HG02938 (cell line): ENCODE measurements at regions not wholly inside any gene's neighbourhood (a gene's known extent, or its start where the extent isn't known, plus 50 kb on each side); places are given as distances from the start of the nearest gene placed in this dataset.
"Not testable (repeated sequence)": the region's sequence is repeated elsewhere in the genome, so short reads cannot be mapped to it uniquely, and the experiment has no call there.

Source experiments
- ATAC-seq: cut with Tn5 transposase; IDR thresholded peaks from one replicate; pipeline ENCODE4 v1.9.1; 2021; ENCODE audit warnings: mild to moderate bottlenecking, moderate library complexity; ENCODE audit not compliant: unreplicated experiment

GRCh38 chr7:125848157-125848556, 918.5 kb upstream of the POT1 start:
- no peak for ATAC-seq

DNA sequence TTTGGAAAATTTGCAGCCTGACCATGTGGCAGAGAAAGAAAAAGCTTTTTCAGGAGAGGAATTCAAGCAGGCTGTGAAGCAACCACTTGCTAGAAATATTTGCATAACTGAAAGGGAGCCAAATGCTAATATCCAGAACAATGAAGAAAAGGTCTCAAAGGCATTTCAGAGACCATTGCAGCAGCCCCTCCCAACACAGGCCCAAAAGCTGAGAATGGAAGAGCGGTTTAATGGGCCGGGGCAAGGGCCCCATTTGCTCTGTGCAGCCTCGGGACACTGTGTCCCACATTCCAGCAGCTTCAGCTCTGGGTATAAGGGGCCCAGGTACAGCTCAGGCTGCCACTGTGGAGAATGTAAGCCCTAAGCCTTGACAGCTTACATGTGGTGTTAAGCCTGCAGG, 918.1 kb upstream of the POT1 start:
- no peak for ATAC-seq

DNA sequence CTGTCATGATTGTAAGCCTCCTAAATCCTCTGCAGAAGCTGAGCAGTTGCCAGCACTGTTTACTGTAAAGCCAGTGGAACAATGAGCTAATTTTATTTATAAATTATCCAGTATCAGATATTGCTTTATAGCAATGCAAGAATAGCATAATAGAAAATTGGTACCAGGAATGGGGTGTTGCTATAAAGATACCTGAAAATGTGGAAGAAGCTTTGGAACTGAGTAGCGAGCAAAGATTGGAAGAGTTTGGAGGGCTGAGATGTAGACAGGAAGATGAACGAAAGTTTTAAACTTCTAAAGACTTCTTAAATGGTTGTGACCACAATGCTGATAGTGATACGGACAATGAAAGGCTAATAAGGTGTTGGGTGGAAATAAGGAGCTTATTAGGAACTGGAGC, 917.4 kb upstream of the POT1 start:
- ATAC-seq: no peak

DNA sequence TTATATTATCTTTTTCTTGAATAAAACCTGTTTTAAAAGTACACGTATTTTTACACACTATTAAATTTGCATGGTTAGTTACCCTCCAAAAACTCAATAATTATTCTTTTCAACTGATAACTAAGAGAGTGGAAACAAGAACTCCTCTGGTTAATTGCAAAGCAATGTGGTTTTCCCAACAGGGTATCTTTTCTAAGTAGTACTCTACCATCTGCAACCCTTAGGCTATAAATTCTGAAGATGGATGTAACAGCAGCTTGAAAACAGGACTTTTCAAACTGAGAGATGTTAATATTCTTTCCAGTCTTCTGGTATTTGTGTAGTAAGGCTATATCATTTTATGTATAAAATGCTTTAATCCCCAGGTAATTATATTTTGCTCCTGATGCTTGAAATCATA, 916.1 kb upstream of the POT1 start:
- no peak for ATAC-seq

GRCh38 chr7:125834421-125834820, 904.8 kb upstream of the POT1 start:
- ATAC-seq: no peak

DNA sequence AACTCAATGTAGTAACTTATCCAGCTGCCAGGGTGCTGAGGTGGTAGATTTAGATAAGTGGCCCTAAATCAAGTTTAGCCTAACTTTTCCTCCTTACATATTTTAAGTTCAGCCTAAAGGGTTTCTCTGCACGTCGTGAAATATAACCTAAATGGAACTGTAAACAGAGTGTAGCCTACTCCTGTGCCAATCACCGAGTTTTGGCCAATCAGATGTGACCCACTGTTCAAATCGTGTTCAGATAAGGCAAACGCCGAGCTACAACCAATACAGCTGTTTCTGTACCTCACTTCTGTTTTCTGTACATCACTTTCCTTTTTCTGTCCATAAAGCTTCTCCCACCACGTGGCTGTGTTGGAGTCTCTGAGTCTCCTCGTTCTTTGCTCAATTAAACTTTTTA, 904.2 kb upstream of the POT1 start:
- no peak for ATAC-seq

- ATAC-seq: no peak
Observed at GRCh38 chr7:125830743-125831142, 901.1 kb upstream of the POT1 start.

DNA sequence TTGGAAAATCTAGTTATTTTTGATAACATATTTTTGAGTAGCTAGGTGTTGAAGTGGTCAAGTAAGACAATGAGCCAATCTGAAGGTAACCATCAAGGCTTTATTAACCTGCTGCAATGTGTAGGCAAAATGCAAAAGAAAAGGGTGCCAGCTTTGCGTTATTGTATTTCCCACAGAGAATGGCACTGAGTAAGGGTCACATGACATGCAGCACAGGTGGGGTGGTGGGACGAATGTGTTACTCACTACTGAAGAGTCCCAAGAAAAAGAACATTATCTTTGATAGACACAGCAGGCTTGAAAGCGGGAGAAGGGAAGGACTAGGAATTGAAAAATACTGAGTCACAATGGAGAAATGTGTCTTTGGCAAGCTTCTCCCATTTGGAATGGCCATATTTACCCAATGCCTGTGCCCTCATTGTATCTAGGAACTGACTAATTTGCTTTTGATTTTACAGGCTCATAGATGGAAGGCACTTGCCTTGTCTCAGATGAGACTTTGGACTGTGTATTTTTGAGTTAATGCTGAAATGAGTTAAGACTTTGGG, 898.6 kb upstream of the POT1 start:
- no peak for ATAC-seq

- ATAC-seq: no peak
Observed at GRCh38 chr7:125823538-125823937, 893.9 kb upstream of the POT1 start.

- ATAC-seq: no peak
Observed at GRCh38 chr7:125820495-125820894, 890.9 kb upstream of the POT1 start.

DNA sequence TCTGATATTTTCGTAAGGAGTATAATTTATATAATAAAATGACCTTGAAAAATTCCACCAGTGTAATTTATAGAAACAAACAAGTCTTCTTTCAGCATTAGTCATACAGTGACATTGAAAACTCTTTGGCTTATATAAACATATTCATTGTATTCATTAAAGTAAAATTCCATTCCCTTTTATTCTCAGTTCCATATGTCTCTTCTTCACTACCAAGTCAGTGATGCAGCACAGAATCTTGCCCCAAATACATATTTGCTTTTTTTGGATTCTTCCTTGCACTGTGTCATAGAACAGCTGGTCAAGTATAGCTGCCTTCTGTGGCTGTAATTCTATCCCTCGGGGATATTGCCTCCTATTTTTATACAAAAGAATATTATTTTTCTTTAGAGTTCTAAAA, 884.5 kb upstream of the POT1 start:
- ATAC-seq: no peak

DNA sequence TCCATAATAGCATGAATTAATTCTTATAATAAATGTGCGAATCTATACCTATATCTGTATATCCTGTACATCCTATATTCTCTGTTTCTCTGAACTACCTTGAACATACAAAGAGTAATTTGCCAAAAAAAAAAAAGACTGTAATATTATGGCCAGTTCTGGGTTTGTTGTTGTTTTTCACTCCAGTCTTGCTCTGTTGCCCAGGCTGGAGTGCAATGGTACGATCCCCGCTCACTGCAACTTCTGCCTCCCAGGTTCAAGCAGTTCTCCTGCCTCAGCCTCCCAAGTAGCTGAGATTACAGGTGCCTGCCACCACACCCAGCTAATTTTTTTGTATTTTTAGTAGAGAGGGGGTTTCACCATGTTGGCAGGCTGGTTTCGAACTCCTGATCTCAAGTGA, 876.9 kb upstream of the POT1 start:
- not testable (repeated sequence) for ATAC-seq

DNA sequence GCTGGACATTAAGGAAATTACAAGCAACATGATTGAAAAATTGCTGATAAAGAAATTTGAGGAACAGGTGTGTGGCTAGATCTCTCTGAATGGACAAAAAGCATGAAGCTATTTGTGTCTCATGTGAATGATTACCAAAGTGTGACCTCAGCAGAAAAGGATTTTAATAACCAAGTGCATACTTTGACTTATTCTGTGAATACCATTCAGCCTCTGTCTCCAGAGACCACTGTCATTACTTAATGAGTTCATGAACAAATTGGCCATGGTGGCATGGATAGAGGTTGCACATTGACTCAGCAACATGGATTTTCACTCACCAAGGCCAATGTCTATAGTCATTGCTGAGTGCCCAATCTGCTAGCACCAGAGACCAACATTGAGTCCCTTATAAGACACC, 874.6 kb upstream of the POT1 start:
- no peak for ATAC-seq

DNA sequence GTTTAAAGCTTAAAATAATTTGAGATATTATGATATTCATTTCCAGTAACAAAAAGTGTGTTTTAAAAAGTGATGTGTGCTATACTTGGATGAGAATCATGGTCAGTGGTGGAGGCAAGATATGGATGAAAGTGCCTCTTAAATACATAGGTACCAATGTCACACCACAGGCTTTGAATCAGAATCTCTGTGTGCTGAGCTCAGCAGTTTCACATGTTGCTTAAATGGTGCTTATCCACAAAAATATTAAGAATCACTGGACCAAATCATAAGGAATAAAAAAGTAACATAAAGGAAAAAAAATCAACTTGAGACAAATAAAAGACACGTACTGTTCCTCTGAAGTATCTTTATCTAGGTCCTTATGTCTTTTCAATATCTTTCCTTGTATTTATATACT, 850.5 kb upstream of the POT1 start:
- no peak for ATAC-seq

DNA sequence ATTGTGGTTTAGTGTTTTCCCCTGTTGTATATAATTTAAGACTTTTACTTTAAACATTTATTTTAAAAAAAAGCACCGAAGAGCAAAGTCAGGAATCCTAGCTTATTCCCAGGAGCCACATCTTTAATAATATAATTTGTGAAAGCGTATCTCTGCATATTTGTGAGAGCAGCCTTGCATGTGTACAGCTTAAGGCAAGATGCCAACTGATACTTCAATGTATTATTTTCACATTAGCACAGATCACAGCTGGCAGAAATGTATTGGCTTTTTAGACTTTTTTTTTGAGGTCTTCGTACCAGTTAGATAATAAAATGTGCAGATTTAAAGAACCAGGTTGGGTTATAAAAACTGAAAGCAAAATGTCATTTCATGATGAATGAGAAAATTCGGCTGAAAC, 845.7 kb upstream of the POT1 start:
- no peak for ATAC-seq

DNA sequence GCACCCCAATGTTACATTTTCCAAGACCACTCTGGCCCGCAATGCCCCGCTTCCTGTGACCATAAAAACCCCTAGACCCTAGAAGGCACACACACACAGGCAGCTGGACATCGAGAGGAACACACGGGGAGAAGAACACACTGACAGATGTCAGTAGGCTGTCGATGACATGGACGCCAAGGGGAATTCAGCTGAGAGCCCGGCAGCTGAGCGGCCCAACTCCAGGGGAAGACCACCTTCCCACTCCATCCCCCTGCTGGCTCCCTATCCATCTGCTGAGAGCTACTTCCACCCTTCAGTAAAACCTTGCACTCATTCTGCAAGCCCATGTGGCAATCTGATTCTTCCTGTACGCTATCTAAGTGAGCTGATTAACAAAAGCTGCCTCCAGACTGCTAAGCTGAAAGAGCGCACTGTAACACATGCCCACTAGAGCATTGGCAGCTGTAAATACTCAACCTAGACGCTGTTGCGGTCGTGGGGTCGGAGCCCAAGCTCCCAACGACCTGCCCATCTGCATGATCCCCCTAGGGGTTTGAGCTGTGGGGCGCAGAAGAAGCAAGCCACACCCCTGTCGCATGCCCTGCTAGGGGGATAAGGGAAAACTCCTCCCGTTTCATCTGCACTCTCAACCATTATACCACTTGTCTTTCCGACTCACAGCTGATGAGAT, 843.6 kb upstream of the POT1 start:
- no peak for ATAC-seq

DNA sequence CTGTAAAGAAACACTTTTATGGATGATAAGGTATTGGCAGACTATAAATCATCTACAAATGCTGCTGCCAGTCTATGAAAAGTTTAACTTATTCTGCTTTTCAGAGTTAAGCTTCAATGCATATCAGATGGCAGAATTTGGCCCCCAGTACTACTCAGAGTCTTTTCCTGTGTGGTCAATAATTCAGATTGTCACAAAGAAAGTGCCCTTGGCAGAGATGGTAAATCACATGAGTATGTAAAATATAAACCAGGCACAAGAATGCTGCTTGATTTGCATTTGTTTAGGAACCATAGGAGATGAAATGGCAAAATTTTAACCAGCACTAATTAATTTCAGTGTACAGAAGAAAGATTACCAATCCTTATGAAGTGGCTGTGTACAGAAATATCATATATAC, 818.3 kb upstream of the POT1 start:
- ATAC-seq: no peak

GRCh38 chr7:125746510-125746909, 816.9 kb upstream of the POT1 start:
- ATAC-seq: no peak

DNA sequence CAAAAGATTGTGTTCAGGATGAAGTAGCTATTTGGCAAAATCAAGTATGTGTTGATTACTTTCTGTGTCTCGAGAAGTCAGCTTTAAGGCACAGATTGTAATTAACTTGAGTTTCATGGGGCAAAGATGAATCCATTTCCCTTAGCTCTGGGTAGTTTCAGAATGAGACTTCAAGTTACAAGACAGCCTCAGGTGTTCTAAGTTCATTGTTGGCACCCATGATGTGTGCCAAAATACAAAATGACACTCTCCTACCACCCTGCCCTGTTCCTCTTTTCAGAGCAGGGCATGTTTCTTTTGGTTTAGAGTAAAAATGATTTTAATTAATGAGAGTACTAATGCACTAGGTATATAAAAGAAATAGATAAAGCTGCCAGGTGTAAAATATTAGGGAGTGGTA, 797.6 kb upstream of the POT1 start:
- no peak for ATAC-seq

GRCh38 chr7:125695626-125696025, 766.0 kb upstream of the POT1 start:
- ATAC-seq: no peak

- ATAC-seq: no peak
Observed at GRCh38 chr7:125683156-125683555, 753.5 kb upstream of the POT1 start.

DNA sequence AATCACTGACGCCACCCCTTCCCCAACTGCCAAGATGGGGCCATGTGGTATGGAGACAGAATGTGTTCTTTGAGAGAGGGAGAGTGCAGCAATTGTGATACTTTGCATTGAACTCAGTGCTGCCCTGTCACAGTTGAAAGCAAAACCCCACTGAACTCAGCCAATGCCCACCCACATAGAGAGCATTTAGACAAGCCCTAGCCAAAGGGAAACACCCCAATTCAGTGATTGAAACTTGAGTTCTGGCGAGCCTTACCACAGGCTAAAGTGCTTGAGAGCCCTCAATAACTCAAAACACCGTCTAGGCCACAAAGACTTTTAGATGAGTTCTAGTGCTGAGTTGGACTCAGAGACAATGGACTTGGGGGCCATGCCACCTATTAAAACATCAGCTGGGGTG, 751.9 kb upstream of the POT1 start:
- peak; percentile 44 for ATAC-seq

GRCh38 chr7:125678771-125679170, 749.1 kb upstream of the POT1 start:
- ATAC-seq: no peak
